ENCODE measurements at regions not wholly inside any gene's neighbourhood (a gene's known extent, or its start where the extent isn't known, plus 50 kb on each side); places are given as distances from the start of the nearest gene placed in this dataset.

- Histone ChIP-seq H3K9ac (ENCODE audit: low read length) (no peak overlapping the region), H3K4me2 (replicated peaks; ENCODE audit: low read depth, low read length, poor library complexity, severe bottlenecking) (no peak overlapping the region)
These were observed 148.4 kb downstream of the KLF6 start for GRCh38 chr10:3636356-3637181.

DNA sequence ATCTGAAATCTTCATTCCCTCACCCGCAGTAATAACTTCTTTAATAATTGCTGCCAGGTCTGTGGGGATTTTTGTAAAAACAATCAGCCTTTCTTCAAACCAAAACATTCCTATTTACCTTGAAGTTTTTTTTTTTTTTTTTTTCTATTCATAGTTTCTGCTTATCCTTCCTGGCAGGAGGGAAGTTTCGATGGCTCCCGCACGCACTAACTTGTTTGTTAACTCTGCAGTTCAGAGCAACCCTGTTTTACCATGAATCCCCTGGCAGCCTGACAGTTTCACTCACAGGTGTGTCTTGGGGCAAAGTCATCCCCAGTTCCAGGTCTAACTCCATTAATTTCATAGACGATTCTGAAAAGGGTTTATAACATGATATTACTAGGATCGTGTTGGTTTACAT is 149.3 kb downstream of the KLF6 start:
- no peaks in the 10 kb centered on the region for H3K36me3 ChIP-seq (replicated peaks in 1 of 2; ENCODE audit: control extremely low read depth in 1 of 2, control insufficient read depth in 1 of 2, extremely low read depth in 1 of 2, insufficient read depth in 2 of 2, low read length in 1 of 2)
- peaks cover 10% of the 10 kb centered on the region for H3K27me3 Mint-ChIP-seq
- H3K9me3 ChIP-seq (ENCODE audit: control extremely low read depth in 1 of 3, control insufficient read depth in 2 of 3, insufficient read depth in 1 of 3, low read length in 2 of 3) = no peaks in the 10 kb centered on the region
- H4K20me1 ChIP-seq (ENCODE audit: control insufficient read depth, insufficient read depth, low read length, poor library complexity, severe bottlenecking) = no peaks in the 10 kb centered on the region
- no peak overlapping the region for H3K4me3 ChIP-seq (ENCODE audit: control extremely low read depth in 1 of 5, extremely low read depth in 1 of 5, insufficient read depth in 1 of 5, low read depth in 2 of 5, low read length in 4 of 5)
- intact Hi-C loops (cut with micrococcal nuclease) = no loop called here
- no peaks in the 10 kb centered on the region for H3K4me1 ChIP-seq (ENCODE audit: control insufficient read depth in 2 of 2, insufficient read depth in 2 of 2, low read length in 2 of 2)
- no peak overlapping the region for H2AFZ ChIP-seq (ENCODE audit: insufficient read depth, low read depth, low read length, poor library complexity, severe bottlenecking)
- H3K4me2 ChIP-seq (replicated peaks; ENCODE audit: low read depth, low read length, poor library complexity, severe bottlenecking) = no peak overlapping the region
- no peaks in the 10 kb centered on the region for H3K4me1 Mint-ChIP-seq
- no peaks in the 10 kb centered on the region for H3K27me3 ChIP-seq (replicated peaks in 1 of 4; ENCODE audit: control extremely low read depth in 1 of 4, control insufficient read depth in 3 of 4, insufficient read depth in 4 of 4, low read length in 3 of 4)
- no peak for TF ChIP-seq EZH2 (IDR thresholded peaks at IDR 0.05; ENCODE audit: borderline replicate concordance, insufficient read depth, low read depth, low read length, poor library complexity, severe bottlenecking)
- TF ChIP-seq, protein P1, sequence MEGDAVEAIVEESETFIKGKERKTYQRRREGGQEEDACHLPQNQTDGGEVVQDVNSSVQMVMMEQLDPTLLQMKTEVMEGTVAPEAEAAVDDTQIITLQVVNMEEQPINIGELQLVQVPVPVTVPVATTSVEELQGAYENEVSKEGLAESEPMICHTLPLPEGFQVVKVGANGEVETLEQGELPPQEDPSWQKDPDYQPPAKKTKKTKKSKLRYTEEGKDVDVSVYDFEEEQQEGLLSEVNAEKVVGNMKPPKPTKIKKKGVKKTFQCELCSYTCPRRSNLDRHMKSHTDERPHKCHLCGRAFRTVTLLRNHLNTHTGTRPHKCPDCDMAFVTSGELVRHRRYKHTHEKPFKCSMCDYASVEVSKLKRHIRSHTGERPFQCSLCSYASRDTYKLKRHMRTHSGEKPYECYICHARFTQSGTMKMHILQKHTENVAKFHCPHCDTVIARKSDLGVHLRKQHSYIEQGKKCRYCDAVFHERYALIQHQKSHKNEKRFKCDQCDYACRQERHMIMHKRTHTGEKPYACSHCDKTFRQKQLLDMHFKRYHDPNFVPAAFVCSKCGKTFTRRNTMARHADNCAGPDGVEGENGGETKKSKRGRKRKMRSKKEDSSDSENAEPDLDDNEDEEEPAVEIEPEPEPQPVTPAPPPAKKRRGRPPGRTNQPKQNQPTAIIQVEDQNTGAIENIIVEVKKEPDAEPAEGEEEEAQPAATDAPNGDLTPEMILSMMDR (IDR thresholded peaks at IDR 0.05) = no peak
- no peak overlapping the region for H3K27ac ChIP-seq (ENCODE audit: low read length in 2 of 2)
- H3K9ac ChIP-seq (ENCODE audit: low read length) = no peak overlapping the region
- CTCF ChIA-PET = interaction anchor here (0.7 kb wide), 1 partner anchor 226 kb away, joined by 6 read pairs; no protein-coding TSS in a partner anchor
- H3K9me3 Mint-ChIP-seq (ENCODE audit: insufficient read depth) = no peaks in the 10 kb centered on the region
- POLR2A ChIA-PET = no interaction called here
- H3K79me2 ChIP-seq (ENCODE audit: control insufficient read depth, insufficient read depth, low read length) = no peaks in the 10 kb centered on the region
- WGBS (ENCODE audit: insufficient coverage) = 100% methylated on average over 2 of the region's 6 CpGs
- ATAC-seq (ENCODE audit: low read depth) = no peak
- no peak overlapping the region for H3K27ac Mint-ChIP-seq
- DNase-seq = no peak
- H3K4me3 Mint-ChIP-seq = no peak overlapping the region

More at GRCh38 chr10:3636356-3637181, 148.4 kb downstream of the KLF6 start:
- Histone ChIP-seq H3K4me1 (ENCODE audit: control insufficient read depth in 2 of 2, insufficient read depth in 2 of 2, low read length in 2 of 2) (no peaks in the 10 kb centered on the region), H3K36me3 (replicated peaks in 1 of 2; ENCODE audit: control extremely low read depth in 1 of 2, control insufficient read depth in 1 of 2, extremely low read depth in 1 of 2, insufficient read depth in 2 of 2, low read length in 1 of 2) (no peaks in the 10 kb centered on the region), H3K27me3 (replicated peaks in 1 of 4; ENCODE audit: control extremely low read depth in 1 of 4, control insufficient read depth in 3 of 4, insufficient read depth in 4 of 4, low read length in 3 of 4) (peaks cover 0 to 5% (median 0%) of the 10 kb centered on the region in 4 experiments), H3K79me2 (ENCODE audit: control insufficient read depth, insufficient read depth, low read length) (no peaks in the 10 kb centered on the region), H4K20me1 (ENCODE audit: control insufficient read depth, insufficient read depth, low read length, poor library complexity, severe bottlenecking) (no peaks in the 10 kb centered on the region), H3K27ac (ENCODE audit: low read length in 2 of 2) (no peak overlapping the region), H2AFZ (ENCODE audit: insufficient read depth, low read depth, low read length, poor library complexity, severe bottlenecking) (no peak overlapping the region), H3K4me3 (ENCODE audit: control extremely low read depth in 1 of 5, extremely low read depth in 1 of 5, insufficient read depth in 1 of 5, low read depth in 2 of 5, low read length in 4 of 5) (no peak overlapping the region), H3K9me3 (ENCODE audit: control extremely low read depth in 1 of 3, control insufficient read depth in 2 of 3, insufficient read depth in 1 of 3, low read length in 2 of 3) (no peaks in the 10 kb centered on the region)
- H3K4me3 Mint-ChIP-seq = no peak overlapping the region
- ATAC-seq (ENCODE audit: low read depth) = no peak
- CTCF ChIA-PET = no interaction called here
- WGBS (ENCODE audit: insufficient coverage) = 94% methylated on average over 28 of the region's 29 CpGs
- POLR2A ChIA-PET = no interaction called here
- intact Hi-C loops (cut with micrococcal nuclease) = no loop called here
- TF ChIP-seq, protein P1 (IDR thresholded peaks at IDR 0.05) = no peak
- TF ChIP-seq EZH2 (IDR thresholded peaks at IDR 0.05; ENCODE audit: borderline replicate concordance, insufficient read depth, low read depth, low read length, poor library complexity, severe bottlenecking) = no peak
- no peaks in the 10 kb centered on the region for H3K4me1 Mint-ChIP-seq
- DNase-seq = no peak
- H3K27ac Mint-ChIP-seq = no peak overlapping the region
- H3K27me3 Mint-ChIP-seq = peaks cover 6% of the 10 kb centered on the region
- H3K9me3 Mint-ChIP-seq (ENCODE audit: insufficient read depth) = no peaks in the 10 kb centered on the region

Measured in B cell (primary cell).